NCI-H2196 treated with DMSO at 0.1 percent for 48 hours (cell line): ENCODE measurements at regions not wholly inside any gene's neighbourhood (a gene's known extent, or its start where the extent isn't known, plus 50 kb on each side); places are given as distances from the start of the nearest gene placed in this dataset.
"Not testable (repeated sequence)": the region's sequence is repeated elsewhere in the genome, so short reads cannot be mapped to it uniquely, and the experiment has no call there.

Source experiments
- DNase-seq: peaks from one replicate; lab custom pipeline; 2025; ENCODE audit not compliant: unreplicated experiment; lab: John Stamatoyannopoulos, UW

DNA sequence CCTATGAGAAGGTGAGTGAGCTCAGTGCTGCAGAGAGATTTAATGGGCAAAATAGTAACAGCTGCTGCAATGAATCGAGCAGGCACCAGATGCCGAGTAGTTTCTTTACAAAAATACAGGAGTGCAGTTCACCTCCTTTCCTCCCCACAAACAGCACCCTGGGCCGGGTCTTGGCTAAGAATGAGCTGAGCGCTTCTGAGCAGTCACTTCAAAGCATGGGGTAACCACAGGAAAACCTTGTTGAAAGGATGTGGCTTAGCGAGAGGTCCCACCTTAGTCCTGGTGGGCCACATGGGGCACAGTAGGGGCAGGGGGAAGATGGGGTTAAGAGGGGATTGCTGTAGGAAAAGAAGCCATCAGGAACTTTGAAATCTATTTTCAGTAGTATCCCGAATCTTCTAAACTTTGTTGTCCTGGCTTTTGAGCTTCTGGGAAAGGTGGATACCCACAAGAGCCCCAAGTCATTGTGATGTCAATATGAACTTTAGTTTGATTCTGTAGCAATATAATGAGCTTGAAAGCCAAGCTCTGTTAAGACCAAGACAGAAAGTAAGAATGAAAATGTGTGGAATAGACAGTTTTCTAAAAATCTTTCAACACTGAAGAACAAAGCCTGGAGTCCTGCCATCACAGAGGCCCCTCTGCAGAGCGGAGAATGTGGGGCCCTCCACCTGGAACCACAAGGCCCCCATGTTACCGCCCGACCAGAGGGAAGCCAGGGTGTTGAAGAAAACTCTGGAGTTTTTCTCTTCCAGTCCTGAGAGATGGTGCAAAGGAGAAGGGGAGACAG, 101.0 kb upstream of the ZNF236 start:
- DNase-seq: no peak

DNA sequence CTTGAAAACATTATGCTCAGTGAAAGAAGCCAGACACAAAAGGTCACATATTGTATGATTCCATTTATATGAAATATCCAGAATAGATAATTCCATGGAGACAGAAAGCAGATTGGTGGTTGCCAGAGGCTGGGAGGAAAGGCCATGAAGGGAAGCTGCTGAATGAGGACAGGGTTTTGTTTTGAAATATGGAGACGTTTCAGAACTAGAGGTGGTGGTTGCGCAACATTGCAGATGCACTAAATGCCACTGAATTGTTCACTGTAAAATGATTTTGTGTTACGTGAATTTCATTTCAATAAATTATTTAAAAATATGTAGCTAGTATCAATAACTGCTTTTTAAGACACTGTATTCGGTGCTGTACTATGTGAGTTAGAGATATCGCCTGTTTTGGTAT, 101.7 kb upstream of the ZNF236 start:
- DNase-seq: no peak

GRCh38 chr18:76715012-76715610, 107.2 kb upstream of the ZNF236 start:
- no peak for DNase-seq

DNA sequence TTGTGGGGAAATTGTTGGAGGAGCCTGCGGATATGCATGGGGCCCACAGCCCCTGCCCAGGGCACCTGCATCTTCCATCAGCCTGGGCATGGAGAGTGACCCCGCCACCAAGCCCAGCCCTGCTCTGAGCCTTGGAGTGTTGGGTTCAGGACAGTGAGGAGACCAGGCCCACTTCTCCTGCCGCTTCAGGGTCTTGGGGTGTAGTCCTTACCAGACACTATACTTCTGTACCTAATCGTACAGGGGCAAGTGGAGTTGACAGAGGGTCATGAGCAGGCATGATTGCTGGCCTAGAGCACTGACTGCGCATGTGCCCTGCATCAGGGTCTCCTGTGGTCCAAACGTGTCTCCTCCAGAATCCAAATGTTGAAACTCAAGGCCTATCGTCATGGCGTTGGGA, 108.9 kb upstream of the ZNF236 start:
- no peak for DNase-seq

DNA sequence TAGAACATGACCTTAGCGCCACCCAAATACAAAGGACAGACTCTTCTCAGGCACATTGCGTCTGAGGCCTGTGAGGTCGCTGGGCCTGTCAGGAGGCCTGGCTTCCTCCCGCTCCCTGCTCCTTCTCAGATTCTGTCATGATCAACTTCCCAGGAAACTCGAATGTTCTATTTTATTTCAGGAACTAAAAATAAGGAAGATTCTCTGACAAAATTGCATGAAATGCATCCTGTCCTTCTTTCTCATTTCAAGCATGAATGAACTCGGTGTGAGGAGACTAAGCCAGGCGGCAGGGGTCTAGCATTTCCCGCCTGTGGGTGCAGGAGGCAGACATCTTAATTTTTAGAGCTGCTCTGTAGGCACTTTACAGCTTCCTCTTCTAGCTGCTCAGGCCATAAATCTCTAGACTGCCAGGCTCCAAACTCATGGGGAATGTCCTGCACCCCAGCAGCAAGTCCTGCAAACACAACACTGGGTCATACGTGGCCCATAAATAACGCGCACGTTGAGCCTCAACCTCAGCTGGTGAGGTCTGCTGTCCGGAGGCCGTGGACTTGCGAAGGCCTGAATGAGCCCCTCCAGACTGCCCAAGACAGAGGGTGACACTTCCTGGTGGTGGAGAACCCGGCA, 109.7 kb upstream of the ZNF236 start:
- DNase-seq: no peak

DNA sequence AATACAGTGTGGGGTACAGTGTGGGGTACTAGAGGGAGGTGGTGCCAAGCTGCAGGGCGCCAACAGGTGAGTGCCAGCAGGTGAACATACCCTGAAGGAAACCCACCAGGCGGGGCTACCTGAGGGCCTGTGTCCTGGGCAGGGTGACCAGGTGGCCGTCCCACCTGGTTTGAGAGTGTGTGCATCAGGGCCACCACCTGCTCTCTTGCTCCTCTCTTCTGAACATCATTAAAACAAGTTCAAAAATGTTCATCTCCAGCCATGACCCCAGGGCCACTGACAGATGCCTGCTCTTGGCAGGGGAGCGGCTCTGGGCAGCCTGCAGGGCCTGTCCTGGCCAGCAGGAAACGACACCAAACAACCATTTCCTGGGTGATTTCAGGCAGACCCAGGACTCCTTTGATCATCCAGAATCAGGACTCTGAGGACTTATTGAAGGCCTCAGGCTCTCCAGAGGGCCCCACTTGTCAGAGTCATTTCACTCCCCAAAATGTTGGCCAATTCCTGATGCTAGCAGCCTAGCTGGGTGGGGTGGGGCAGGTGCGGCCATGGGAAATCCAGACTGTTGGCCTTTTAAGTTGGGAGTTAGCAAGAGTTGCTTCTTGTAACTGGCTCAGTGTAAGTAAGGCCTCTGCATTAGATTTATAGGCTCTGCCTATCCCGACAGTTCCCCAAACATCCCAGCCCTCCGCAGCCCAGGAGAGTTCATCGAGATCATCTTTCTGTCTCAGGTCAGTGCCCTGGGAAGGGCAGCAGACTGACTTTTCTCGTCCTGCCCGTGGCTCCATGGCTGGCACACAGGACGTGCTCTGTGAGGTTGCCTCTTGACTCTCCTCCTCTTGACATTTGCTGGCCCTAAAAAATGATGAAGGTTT, 111.5 kb upstream of the ZNF236 start:
- no peak for DNase-seq

DNA sequence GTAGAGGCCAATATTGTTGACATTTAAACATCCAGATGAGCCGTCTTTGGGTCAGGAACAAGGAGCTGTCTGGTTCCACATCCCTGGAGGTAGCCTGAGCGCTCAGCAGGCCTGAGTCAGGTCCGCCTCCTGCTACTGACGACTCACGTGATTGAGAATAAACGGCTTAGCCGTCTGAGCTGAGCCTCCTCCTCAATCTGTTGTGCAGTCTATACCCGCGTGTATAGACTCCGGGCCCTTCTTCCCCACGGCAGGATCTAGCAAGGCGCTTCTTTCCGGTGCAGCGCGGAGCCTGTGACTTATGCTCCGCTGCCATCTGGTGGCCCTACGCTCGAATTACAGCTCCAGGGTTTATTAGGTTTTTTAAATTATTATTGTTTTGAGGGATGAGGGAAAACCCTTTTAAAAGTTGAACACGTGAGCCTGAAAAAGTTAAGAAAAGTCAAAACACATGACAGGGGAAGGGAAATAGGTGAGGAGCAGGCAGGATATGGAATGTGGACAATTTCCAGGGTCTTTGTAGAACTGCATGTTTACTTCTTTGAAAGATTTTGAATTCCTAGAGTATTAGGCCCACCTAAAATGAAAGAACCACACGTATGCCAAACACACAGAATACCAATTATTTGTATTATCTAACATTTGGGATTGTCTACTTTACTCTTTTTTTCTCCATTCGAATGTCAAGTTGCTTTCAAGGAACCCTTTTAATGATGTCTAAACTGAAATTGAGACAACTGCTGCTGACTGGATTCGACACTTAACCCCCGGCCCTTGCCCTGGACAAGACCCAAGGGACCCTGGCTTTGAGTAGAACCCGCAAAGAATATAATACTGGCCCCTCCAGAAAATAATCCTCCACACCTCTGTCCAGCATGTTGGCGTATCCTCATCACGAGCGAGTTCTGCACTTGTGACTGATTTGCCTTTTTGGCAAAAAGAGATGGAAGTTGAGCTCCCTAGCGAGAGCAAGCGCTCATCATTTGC, 112.4 kb upstream of the ZNF236 start:
- peak; percentile 42 for DNase-seq

GRCh38 chr18:76708722-76709353, 113.5 kb upstream of the ZNF236 start:
- DNase-seq: no peak

- DNase-seq: no peak
Observed at GRCh38 chr18:76708071-76708721, 114.2 kb upstream of the ZNF236 start.

DNA sequence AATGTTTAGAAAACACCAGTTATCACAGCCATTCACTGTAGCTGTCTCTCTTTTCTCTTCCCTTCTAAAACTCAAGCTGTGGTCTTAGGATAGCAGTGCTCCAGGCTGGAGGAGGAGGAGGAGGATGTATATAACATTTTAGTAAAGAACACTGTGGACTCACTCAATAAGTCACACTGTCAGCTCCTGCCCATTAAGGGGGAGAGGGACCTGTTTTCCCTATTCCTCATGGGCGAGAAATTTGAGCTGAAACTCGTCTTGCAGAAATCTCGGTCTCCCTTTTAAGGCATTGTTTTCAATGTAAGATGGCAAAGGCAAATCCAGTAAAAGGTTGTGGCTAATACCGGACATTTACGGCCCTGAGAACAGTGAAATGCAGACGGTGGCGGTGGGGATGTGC, 114.8 kb upstream of the ZNF236 start:
- DNase-seq: no peak

DNA sequence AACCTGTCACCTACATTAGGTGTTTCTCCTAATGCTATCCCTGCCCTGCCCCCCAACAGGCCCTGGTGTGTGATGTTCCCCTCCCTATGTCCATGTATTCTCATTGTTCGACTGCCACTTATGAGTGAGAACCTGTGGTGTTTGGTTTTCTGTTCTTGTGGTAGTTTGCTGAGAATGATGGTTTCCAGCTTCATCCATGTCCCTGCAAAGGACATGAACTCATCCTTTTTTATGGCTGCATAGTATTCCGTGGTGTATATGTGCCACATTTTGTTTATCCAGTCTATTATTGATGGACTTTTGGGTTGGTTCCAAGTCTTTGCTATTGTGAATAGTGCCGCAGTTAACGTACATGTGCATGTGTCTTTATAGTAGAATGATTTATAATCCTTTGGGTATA, 117.8 kb upstream of the ZNF236 start:
- DNase-seq: not testable (repeated sequence)

- no peak for DNase-seq
Observed at GRCh38 chr18:76699923-76700322, 122.4 kb upstream of the ZNF236 start.

DNA sequence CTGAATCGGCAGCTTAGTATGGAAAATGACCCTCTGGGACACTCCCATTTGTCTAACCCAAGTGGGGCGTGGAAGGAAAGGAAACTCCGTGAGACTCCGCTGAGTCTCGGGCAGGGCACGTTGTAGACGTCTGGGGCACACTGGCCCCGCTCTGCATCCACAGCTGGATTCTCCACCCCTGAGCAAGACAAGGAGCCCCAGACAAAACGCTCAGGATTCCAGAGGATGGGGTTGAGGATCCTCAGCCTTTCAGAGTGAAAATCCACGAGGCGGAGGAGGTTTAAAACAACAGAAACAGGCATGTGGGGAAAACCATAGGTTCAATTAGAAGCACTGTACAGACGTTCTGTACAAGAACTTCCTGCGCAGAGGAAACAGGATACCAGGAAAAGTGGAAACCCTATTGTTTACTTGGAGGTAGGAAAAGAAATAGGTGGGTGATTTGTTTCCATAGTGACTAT, 124.9 kb upstream of the ZNF236 start:
- no peak for DNase-seq

- no peak for DNase-seq
Observed at GRCh38 chr18:76691800-76692199, 130.6 kb upstream of the ZNF236 start.

DNA sequence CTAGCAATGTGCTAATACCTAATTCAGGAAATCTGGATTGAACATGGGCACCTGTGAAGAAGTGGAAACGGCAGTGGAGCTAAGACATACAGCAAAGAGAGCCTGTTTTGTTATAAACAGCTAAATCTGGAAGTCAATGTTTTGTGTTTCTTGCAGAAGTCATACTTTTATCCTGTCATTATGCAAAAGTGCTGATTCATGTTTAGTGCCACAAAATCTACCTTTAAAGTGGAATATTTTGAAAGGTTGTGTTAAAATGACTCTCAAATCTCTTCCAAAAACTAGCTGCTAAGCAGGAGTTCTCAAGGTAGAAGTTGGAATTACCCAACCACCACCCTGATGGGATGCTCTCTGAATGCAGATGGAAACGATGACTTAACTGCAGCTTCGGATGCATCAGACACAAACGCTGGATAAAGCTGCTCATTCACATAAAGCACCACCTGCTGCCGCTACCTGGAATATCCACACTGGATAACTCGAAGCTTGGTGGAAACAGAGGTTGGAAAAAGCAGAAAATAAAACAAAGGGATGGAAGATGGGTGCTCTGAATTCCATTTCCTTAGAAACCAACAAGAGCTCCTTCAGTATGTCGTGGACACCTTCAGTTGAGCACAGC, 132.6 kb upstream of the ZNF236 start:
- DNase-seq: no peak

DNA sequence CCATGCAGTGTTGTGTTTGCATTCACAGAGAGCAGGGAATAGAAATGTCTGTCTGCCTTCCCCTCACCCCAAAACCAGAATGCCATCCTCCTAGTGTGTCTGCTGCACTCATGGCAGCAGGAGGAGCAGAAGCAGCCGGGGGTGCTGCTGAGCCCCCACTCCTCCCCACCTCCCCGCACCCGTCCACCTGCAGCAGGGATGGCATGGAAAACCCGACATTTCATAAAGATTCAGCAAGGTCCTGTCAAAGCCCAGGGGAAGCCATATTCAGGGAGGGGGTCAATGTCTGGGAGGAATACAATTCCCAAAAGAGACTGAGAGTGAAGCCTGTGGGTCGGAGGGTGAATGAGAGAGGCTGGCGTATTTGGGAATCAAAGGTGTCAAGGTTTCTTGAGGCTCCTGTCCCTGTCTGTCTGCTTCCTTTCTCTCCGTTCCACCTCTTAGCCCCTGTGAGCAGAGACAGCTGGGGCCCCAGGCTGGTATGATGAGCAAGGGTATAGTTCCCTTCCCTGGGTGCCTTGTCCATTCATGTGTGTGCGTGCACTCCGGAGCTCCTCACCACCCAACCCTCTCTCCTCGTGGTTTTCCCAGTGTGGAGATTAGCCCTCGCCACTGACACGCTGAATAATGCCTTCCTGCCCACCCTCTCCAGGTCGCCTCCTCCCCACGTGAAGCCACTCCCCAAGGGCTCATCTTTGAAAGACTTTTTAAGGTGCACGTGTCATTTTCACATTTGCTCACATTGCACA, 133.5 kb upstream of the ZNF236 start:
- no peak for DNase-seq

DNA sequence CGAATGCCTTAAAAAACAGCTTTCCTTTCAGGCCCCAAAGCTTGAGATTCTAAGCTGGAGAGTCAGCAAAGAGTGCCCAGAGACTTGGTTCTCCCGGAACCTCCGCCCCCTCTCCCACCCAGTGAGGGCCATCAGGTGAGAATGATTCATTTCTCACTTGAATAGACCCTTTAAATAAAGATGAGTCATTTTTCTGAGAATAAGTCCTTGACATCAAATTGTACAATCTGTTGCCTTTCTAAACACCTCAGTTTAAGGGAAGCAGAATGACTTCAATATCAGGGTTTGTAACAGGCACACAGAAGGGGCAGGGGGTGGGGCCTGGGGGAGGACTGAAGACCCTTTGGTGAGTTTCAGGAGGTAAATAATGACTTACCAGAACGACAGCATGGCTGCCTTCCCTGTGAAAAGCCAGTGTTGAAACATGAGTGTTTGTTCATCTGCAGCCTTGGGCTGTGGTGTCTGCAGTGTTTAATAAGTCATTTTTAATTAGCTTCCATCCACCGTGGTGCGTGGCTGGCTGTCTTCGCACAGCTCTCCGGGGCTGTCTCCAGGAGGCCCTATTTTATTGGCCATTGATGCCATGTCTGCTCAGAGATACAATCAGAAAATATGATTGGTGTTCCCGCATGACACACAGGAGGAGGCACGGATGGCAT, 134.9 kb upstream of the ZNF236 start:
- no peak for DNase-seq
